BJ (cell line): ENCODE measurements at regions not wholly inside any gene's neighbourhood (a gene's known extent, or its start where the extent isn't known, plus 50 kb on each side); places are given as distances from the start of the nearest gene placed in this dataset.

ENCODE experiments used
- CTCF ChIA-PET: fragments of 350-600 bp; formaldehyde crosslinking; extraction: SDS; loops from one replicate; lab custom pipeline; 2021; ENCODE audit warnings: antibody characterized with exemption, inconsistent platforms; lab: Yijun Ruan, JAX
- POLR2A ChIA-PET: fragments of 300-600 bp; sonication (Branson Sonifier 250); formaldehyde crosslinking; extraction: SDS; loops from one replicate; lab custom pipeline; 2021; ENCODE audit warnings: antibody characterized with exemption; lab: Charles Lee
- DNase-seq: peaks from one replicate; pipeline ENCODE4 v3.0.0-alpha.2; 2011; ENCODE audit warnings: low read depth
- H3K27me3 ChIP-seq: 2 replicates; pipeline ENCODE4 v1.6.0; 2011; ENCODE audit warnings: low read length; ENCODE audit not compliant: control insufficient read depth, insufficient read depth
- H3K36me3 ChIP-seq: 2 replicates; pipeline ENCODE4 v1.5.1; 2011; ENCODE audit warnings: low read length; ENCODE audit not compliant: control insufficient read depth, insufficient read depth
- H3K4me3 ChIP-seq: 2 replicates; pipeline ENCODE4 v1.5.1; 2011; ENCODE audit warnings: low read depth, mild to moderate bottlenecking, control low read depth, low read length
- TF ChIP-seq, protein P1 (sequence below): IDR thresholded peaks from 2 replicates; pipeline ENCODE4 v1.5.1; 2011; ENCODE audit warnings: low read depth, mild to moderate bottlenecking, control low read depth, inconsistent platforms, low read length, moderate library complexity; ENCODE audit not compliant: insufficient read depth

DNA sequence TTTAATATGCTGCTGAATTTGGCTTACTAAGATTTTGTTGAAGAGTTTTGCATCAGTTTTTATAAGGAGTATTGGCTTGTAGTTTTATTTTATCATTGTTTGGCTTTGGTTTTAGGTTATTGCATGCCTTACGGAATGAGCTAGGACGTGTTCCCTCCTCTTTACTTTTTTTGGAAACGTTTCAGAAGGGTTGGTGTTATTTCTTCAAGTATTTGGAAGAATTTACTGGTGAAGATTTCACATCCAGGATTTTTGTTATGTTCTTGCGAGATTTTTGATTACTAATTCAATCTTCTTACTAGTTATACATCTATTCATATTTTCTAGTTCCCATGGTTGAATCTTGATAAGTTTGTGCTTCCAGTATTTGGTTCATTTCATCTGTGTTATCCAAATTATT lies 823.2 kb downstream of the SLC6A15 start:
- TF ChIP-seq, protein P1, sequence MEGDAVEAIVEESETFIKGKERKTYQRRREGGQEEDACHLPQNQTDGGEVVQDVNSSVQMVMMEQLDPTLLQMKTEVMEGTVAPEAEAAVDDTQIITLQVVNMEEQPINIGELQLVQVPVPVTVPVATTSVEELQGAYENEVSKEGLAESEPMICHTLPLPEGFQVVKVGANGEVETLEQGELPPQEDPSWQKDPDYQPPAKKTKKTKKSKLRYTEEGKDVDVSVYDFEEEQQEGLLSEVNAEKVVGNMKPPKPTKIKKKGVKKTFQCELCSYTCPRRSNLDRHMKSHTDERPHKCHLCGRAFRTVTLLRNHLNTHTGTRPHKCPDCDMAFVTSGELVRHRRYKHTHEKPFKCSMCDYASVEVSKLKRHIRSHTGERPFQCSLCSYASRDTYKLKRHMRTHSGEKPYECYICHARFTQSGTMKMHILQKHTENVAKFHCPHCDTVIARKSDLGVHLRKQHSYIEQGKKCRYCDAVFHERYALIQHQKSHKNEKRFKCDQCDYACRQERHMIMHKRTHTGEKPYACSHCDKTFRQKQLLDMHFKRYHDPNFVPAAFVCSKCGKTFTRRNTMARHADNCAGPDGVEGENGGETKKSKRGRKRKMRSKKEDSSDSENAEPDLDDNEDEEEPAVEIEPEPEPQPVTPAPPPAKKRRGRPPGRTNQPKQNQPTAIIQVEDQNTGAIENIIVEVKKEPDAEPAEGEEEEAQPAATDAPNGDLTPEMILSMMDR = no peak
- no peak for DNase-seq
- ChIA-PET POLR2A (no interaction called here), CTCF (no interaction called here)
- no peak overlapping the region for H3K4me3 ChIP-seq
- H3K36me3 ChIP-seq = no peaks in the 10 kb centered on the region
- H3K27me3 ChIP-seq = no peaks in the 10 kb centered on the region

DNA sequence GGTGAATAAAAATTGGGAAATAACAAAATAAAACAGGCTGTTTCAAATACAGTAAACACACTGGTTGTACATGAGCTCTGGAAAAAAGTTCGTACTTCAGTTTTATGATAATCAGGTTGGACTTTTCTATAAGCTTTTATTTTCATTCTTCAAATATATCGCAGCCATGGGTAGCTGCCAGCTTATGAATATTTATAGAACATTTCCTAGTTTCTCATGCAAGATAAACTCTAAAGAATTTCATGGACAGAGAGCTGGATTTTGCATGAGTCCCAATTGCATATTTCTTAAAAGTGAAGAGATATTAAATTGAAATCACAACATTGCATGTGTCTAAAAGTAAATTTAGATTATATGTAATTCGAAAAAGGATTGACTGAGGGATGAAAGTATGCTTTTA lies 827.6 kb downstream of the SLC6A15 start:
- Histone ChIP-seq H3K27me3 (no peaks in the 10 kb centered on the region), H3K4me3 (no peak overlapping the region), H3K36me3 (no peaks in the 10 kb centered on the region)
- ChIA-PET POLR2A (no interaction called here), CTCF (no interaction called here)
- DNase-seq = no peak
- TF ChIP-seq, protein P1 = no peak

DNA sequence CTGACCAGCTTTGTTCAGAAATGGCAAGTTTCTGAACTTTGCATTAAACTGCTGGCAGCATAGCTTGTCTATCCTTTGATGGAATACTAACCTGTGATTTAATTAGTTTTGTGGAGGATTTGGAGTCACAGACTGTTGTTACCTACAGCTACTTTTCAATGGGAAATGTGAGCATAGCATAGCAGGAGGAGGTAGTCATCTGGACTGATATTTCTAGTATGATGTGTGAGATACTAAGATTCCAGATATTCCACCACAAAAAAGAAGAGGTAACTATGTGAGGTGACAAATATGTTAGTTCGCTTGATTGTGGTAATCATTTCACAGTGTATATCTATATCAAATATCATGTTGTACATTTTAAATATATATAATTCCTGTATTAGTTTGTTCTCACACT lies 833.0 kb downstream of the SLC6A15 start:
- no peaks in the 10 kb centered on the region for H3K27me3 ChIP-seq
- TF ChIP-seq, protein P1 = no peak
- ChIA-PET CTCF (no interaction called here), POLR2A (no interaction called here)
- H3K36me3 ChIP-seq = no peaks in the 10 kb centered on the region
- DNase-seq = no peak
- no peak overlapping the region for H3K4me3 ChIP-seq

DNA sequence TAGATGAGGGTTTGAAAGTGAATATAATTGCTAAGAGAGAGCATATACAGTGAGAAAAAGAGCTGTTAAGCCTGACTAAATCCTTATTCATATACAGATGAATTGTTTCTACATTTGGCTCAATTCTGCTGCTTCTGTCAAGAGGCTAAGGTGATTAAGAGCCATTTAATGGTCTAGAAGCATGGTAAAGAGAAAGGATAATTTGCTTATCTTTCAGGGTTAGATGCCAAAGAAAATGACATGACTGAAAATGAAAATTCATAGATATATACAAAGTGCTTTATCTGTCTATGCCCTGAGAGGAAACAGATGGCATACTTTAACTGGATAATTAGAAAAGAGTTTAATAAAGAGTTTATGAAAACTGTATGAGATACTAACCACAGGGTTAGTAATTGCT lies 834.9 kb downstream of the SLC6A15 start:
- no peak overlapping the region for H3K4me3 ChIP-seq
- no peaks in the 10 kb centered on the region for H3K36me3 ChIP-seq
- TF ChIP-seq, protein P1 = no peak
- ChIA-PET POLR2A (no interaction called here), CTCF (interaction anchor here (0.5 to 0.6 kb wide), 2 partner anchors 251 to 454 kb away, joined by 3 read pairs; no protein-coding TSS in a partner anchor)
- no peaks in the 10 kb centered on the region for H3K27me3 ChIP-seq
- no peak for DNase-seq

DNA sequence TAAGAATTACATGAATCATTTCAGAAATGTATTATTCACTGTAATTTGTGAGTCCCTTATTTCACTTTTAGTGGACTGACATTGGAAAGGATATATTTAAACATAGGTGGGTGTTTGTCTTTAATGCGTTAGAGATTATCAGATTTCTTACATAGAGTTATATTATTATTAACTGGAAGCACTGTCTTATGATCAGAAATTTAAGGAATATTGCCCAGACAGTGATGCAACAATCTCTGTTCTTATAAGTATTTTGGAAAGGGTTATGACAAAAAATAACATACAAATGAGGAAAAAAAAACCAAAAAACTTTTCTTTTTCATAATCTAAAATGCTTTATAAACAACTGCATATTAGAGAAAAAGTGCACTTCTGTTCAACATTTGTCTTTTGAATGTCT lies 836.6 kb downstream of the SLC6A15 start:
- H3K36me3 ChIP-seq = no peaks in the 10 kb centered on the region
- ChIA-PET POLR2A (no interaction called here), CTCF (no interaction called here)
- no peak overlapping the region for H3K4me3 ChIP-seq
- DNase-seq = no peak
- H3K27me3 ChIP-seq = no peaks in the 10 kb centered on the region
- TF ChIP-seq, protein P1 = no peak
